ENCODE measurements at regions not wholly inside any gene's neighbourhood (a gene's known extent, or its start where the extent isn't known, plus 50 kb on each side); places are given as distances from the start of the nearest gene placed in this dataset.

GRCh38 chr6:156028335-156029131 is 572.9 kb upstream of the NOX3 start (continued):
- TF ChIP-seq REST (IDR thresholded peaks at IDR 0.05) (no peak), NPAS2 (CRISPR knock-in tag; IDR thresholded peaks at IDR 0.05; ENCODE audit: borderline replicate concordance) (no peak), CBX8 (IDR thresholded peaks at IDR 0.05) (no peak), BCL3 (IDR thresholded peaks at IDR 0.05) (no peak)

GRCh38 chr6:156027248-156027626 is 571.6 kb upstream of the NOX3 start:
- Histone ChIP-seq H3K4me1 (no peaks in the 10 kb centered on the region), H3K27ac (no peak overlapping the region), H3K9me3 (0 out of 3 replicates have a peak, but pooled peaks cover 4% of the 10 kb centered on the region), H3K4me2 (no peak overlapping the region), H3K4me3 (no peak overlapping the region)
- DNase-seq (ENCODE audit: low read depth in 1 of 2, low spot score in 1 of 2) (no peak), ATAC-seq (no peak), FAIRE-seq (no peak)
- TF ChIP-seq EP300 (IDR thresholded peaks at IDR 0.05) = no peak
- no peak for TF ChIP-seq HOXB13 (CRISPR knock-in tag; IDR thresholded peaks at IDR 0.05; ENCODE audit: low read depth)
- TF ChIP-seq USF2 (IDR thresholded peaks at IDR 0.05) = no peak
- no peak for TF ChIP-seq RFX5 (IDR thresholded peaks at IDR 0.05)
- ChIA-PET POLR2A (no interaction called here), CTCF (no interaction called here)
- 43% methylated on average over 3 of the region's 3 CpGs for WGBS (ENCODE audit: missing lambda C conversion rate)

GRCh38 chr6:156026486-156027247 is 571.0 kb upstream of the NOX3 start:
- H3K9me3 ChIP-seq = 0 out of 3 replicates have a peak, but pooled peaks cover 4% of the 10 kb centered on the region
- ChIA-PET CTCF (no interaction called here), POLR2A (no interaction called here)
- TF ChIP-seq RCOR1 (IDR thresholded peaks at IDR 0.05; ENCODE audit: low read depth, low read length) = no peak
- no peak for TF ChIP-seq HMGXB4 (CRISPR knock-in tag; IDR thresholded peaks at IDR 0.05; ENCODE audit: borderline replicate concordance)
- TF ChIP-seq ZSCAN20 (CRISPR knock-in tag; IDR thresholded peaks at IDR 0.05) = no peak
- no peak for TF ChIP-seq NPAS2 (CRISPR knock-in tag; IDR thresholded peaks at IDR 0.05; ENCODE audit: borderline replicate concordance)
- no peak for TF ChIP-seq NFE2L2 (conservative IDR thresholded peaks at IDR 0.05; ENCODE audit: low read length)
- no peak for TF ChIP-seq CEBPB (IDR thresholded peaks at IDR 0.05)
- no peak for TF ChIP-seq EHMT2 (IDR thresholded peaks at IDR 0.05; ENCODE audit: low read depth)
- TF ChIP-seq REST (IDR thresholded peaks at IDR 0.05) = no peak
- no peak for TF ChIP-seq TP53 (CRISPR knock-in tag; IDR thresholded peaks at IDR 0.05)
- H3K27ac ChIP-seq = no peak overlapping the region
- no peak overlapping the region for H3K4me2 ChIP-seq
- DNase-seq (ENCODE audit: low read depth in 1 of 2, low spot score in 1 of 2) (no peak), ATAC-seq (no peak), FAIRE-seq (no peak)
- H3K4me3 ChIP-seq = no peak overlapping the region
- no peaks in the 10 kb centered on the region for H3K4me1 ChIP-seq
- 18% methylated on average over 4 of the region's 4 CpGs for WGBS (ENCODE audit: missing lambda C conversion rate)

Data from A549 (cell line).